Endothelial cell of umbilical vein (primary cell): ENCODE measurements at regions not wholly inside any gene's neighbourhood (a gene's known extent, or its start where the extent isn't known, plus 50 kb on each side); places are given as distances from the start of the nearest gene placed in this dataset.

Experiments
- BruUV-seq: library from RNA; stranded (reverse); fragments of 400-500 nt; replicated peaks from 2 replicates; lab custom pipeline; 2021; lab: Mats Ljungman, UMichigan
- CTCF ChIA-PET: fragments of 300-600, 350-600 bp; sonication (Branson Sonifier 250); formaldehyde crosslinking; loops from one replicate; lab custom pipeline; 2021; ENCODE audit warnings: antibody characterized with exemption, inconsistent platforms; lab: Charles Lee
- POLR2A ChIA-PET: fragments of 300-600, 350-600 bp; sonication (Branson Sonifier 250); formaldehyde crosslinking; loops from one replicate; lab custom pipeline; 2021; ENCODE audit warnings: antibody characterized with exemption, inconsistent platforms; lab: Charles Lee
- DNase-seq: peaks from one replicate; pipeline ENCODE4 v3.0.0-alpha.2; 2011; ENCODE audit warnings: low read depth, low spot score
- FAIRE-seq: peaks from 2 replicates; lab custom pipeline; 2011; peaks lifted over from hg19 to GRCh38; lab: Jason Lieb, UNC
- H2AFZ ChIP-seq: 2 replicates; pipeline ENCODE4 v1.6.0; 2012; ENCODE audit warnings: low read depth, low read length, control low read depth, inconsistent platforms
- H3K27ac ChIP-seq: 2 replicates; pipeline ENCODE4 v1.5.1; 2011; ENCODE audit warnings: low read depth, mild to moderate bottlenecking, control low read depth, low read length, moderate library complexity; ENCODE audit not compliant: insufficient read depth
- H3K27me3 ChIP-seq, 2 experiments: 2 replicates each; pipeline versions ENCODE4 v1.6.0 to v1.6.1; 2011; ENCODE audit warnings: low read length in 2 of 2, mixed read lengths in 1 of 2; ENCODE audit not compliant: control insufficient read depth in 2 of 2, insufficient read depth in 2 of 2
- H3K36me3 ChIP-seq, 2 experiments: 2 replicates in 1 of 2; 3 replicates in 1 of 2; pipeline ENCODE4 v1.5.1; 2011; ENCODE audit warnings: low read length in 2 of 2, mild to moderate bottlenecking in 1 of 2, moderate library complexity in 1 of 2; ENCODE audit not compliant: control insufficient read depth in 2 of 2, insufficient read depth in 2 of 2; ENCODE audit errors: extremely low read depth in 1 of 2
- H3K4me1 ChIP-seq: 3 replicates; pipeline ENCODE4 v1.5.1; 2011; ENCODE audit warnings: mild to moderate bottlenecking, low read length; ENCODE audit not compliant: control insufficient read depth, insufficient read depth; ENCODE audit errors: extremely low read depth
- H3K4me2 ChIP-seq: 2 replicates; pipeline ENCODE4 v1.6.1; 2011; ENCODE audit warnings: low read length, control low read depth, mixed read lengths; ENCODE audit not compliant: insufficient read depth
- H3K4me3 ChIP-seq, 3 experiments: fragments of 200-600 bp in 1 of 3; sonication (generic), shearing (Covaris generic) in 1 of 3; replicated peaks in 1 of 3; 2 replicates each; pipeline ENCODE4 v1.5.1; 2011 to 2016; ENCODE audit warnings: control low read depth in 3 of 3, low read length in 3 of 3, mild to moderate bottlenecking in 2 of 3, inconsistent platforms in 1 of 3, low read depth in 1 of 3, moderate library complexity in 1 of 3; ENCODE audit not compliant: insufficient read depth in 1 of 3
- H3K79me2 ChIP-seq: 2 replicates; pipeline ENCODE4 v1.6.0; 2012; ENCODE audit warnings: low read length, inconsistent platforms; ENCODE audit not compliant: control insufficient read depth, insufficient read depth
- H3K9ac ChIP-seq: replicated peaks from 2 replicates; pipeline ENCODE3; 2011; ENCODE audit warnings: low read length, control low read depth; ENCODE audit not compliant: insufficient read depth; ENCODE audit errors: extremely low read depth
- H3K9me1 ChIP-seq: replicated peaks from 3 replicates; pipeline ENCODE4 v1.6.0; 2011; ENCODE audit warnings: mild to moderate bottlenecking, low read length; ENCODE audit not compliant: control insufficient read depth, insufficient read depth; ENCODE audit errors: extremely low read depth
- H3K9me3 ChIP-seq: replicated peaks from 2 replicates; pipeline ENCODE4 v1.5.1; 2012; ENCODE audit warnings: low read length, inconsistent platforms; ENCODE audit not compliant: control insufficient read depth, insufficient read depth
- H4K20me1 ChIP-seq: replicated peaks from 2 replicates; pipeline ENCODE3; 2011; ENCODE audit warnings: mild to moderate bottlenecking, low read length; ENCODE audit not compliant: control insufficient read depth, insufficient read depth; ENCODE audit errors: extremely low read depth
- CTCF ChIP-seq, 2 donors: IDR thresholded peaks; 1 replicate in 1 of 2; 2 replicates in 1 of 2; pipeline ENCODE4 v1.5.1; 2011; ENCODE audit warnings: low read length in 2 of 2, mild to moderate bottlenecking in 2 of 2, moderate library complexity in 2 of 2, control low read depth in 1 of 2, inconsistent platforms in 1 of 2, low read depth in 1 of 2; ENCODE audit not compliant: insufficient read depth in 1 of 2; ENCODE audit errors: extremely low read depth in 1 of 2
- EZH2 ChIP-seq: IDR thresholded peaks from 2 replicates; pipeline ENCODE4 v1.6.1; 2012; ENCODE audit warnings: borderline replicate concordance, low read depth, mild to moderate bottlenecking, moderate library complexity, low read length, inconsistent platforms; ENCODE audit not compliant: severe bottlenecking
- FOS ChIP-seq: IDR thresholded peaks from 2 replicates; pipeline ENCODE4 v1.6.1; 2011; ENCODE audit warnings: mild to moderate bottlenecking, low read length, moderate library complexity, borderline replicate concordance; ENCODE audit not compliant: insufficient read depth
- GATA2 ChIP-seq: IDR thresholded peaks from 2 replicates; pipeline ENCODE4 v1.7.0; 2011; ENCODE audit warnings: low read depth, mild to moderate bottlenecking, moderate library complexity, mixed read lengths, low read length; ENCODE audit not compliant: insufficient read length, insufficient read depth
- JUN ChIP-seq: IDR thresholded peaks from 2 replicates; pipeline ENCODE4 v1.6.1; 2011; ENCODE audit warnings: borderline replicate concordance, low read depth; ENCODE audit not compliant: insufficient read length, insufficient read depth
- MAX ChIP-seq: IDR thresholded peaks from 2 replicates; pipeline ENCODE4 v1.6.1; 2011; ENCODE audit not compliant: insufficient read depth, insufficient read length
- MYC ChIP-seq: IDR thresholded peaks from one replicate; pipeline ENCODE4 v1.6.1; 2011; ENCODE audit warnings: mild to moderate bottlenecking, low read depth, low read length
- POLR2A ChIP-seq: IDR thresholded peaks from 2 replicates; pipeline ENCODE4 v1.6.1; 2012; ENCODE audit warnings: low read depth, mild to moderate bottlenecking, control low read depth, low read length
- POLR2AphosphoS5 ChIP-seq: IDR thresholded peaks from 2 replicates; pipeline ENCODE4 v1.6.1; 2012; ENCODE audit warnings: low read depth, mild to moderate bottlenecking, control low read depth, low read length, moderate library complexity; ENCODE audit not compliant: insufficient read depth
- dilution Hi-C: fragments of 300-500 bp; cut with MboI; formaldehyde crosslinking; loops from one replicate; pipeline ENCODE4 v1.15.0; 2019; ENCODE audit warnings: low sequenced_read_pairs; ENCODE audit not compliant: extremely low pct_ligation_motif_present
- intact Hi-C: fragments of 100-400 bp; cut with micrococcal nuclease; formaldehyde crosslinking; loops from one replicate; pipeline ENCODE4 v1.10.0; 2022

GRCh38 chr4:101515566-101515965 is 168.2 kb upstream of the PPP3CA start:
- TF ChIP-seq POLR2AphosphoS5 = no peak
- TF ChIP-seq GATA2 = no peak
- no peak for TF ChIP-seq EZH2
- TF ChIP-seq JUN = no peak
- TF ChIP-seq MAX = no peak
- TF ChIP-seq POLR2A = no peak
- no peak for TF ChIP-seq MYC
- TF ChIP-seq CTCF (IDR thresholded peaks at IDR 0.05; ENCODE audit: extremely low read depth in 1 of 2, insufficient read depth in 1 of 2, low read depth in 1 of 2, low read length in 2 of 2) = no peak
- no peak for TF ChIP-seq FOS
- H3K79me2 ChIP-seq = no peaks in the 10 kb centered on the region
- no peak overlapping the region for H2AFZ ChIP-seq
- CTCF ChIA-PET = no interaction called here
- H3K9me1 ChIP-seq = no peaks in the 10 kb centered on the region
- dilution Hi-C loops (no loop called here), intact Hi-C loops (no loop called here)
- no peak overlapping the region for H3K27ac ChIP-seq
- POLR2A ChIA-PET = no interaction called here
- no peaks in the 10 kb centered on the region for H3K4me1 ChIP-seq
- no TSS peak for BruUV-seq
- H3K36me3 ChIP-seq = no peaks in the 10 kb centered on the region
- H4K20me1 ChIP-seq = no peaks in the 10 kb centered on the region
- H3K9me3 ChIP-seq = no peaks in the 10 kb centered on the region
- H3K9ac ChIP-seq = no peak overlapping the region
- H3K4me2 ChIP-seq = no peak overlapping the region
- FAIRE-seq (no peak), DNase-seq (no peak)
- H3K27me3 ChIP-seq = peaks cover 0 to 6% of the 10 kb centered on the region in 2 experiments
- H3K4me3 ChIP-seq = no peak overlapping the region
